ENCODE measurements at regions not wholly inside any gene's neighbourhood (a gene's known extent, or its start where the extent isn't known, plus 50 kb on each side); places are given as distances from the start of the nearest gene placed in this dataset.

DNA sequence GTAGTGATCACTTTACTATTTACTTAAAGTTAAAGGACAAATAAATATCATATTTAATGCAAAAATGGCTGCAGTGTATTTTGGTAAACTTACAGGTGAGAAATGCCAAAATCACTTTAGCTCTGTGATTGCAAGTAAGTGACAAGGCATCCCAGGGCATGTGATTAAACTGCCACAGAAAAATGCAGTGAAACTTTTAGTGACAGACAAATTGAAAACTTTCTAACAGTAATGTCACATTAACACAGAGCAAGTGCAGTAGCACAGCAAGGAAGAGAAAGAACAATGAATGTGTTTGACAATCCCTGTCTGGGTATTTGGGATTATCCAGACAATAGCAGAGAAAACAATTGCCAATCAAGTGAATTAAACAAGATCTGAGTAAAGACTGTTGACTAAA lies 606.8 kb downstream of the SLCO4C1 start:
- no peak overlapping the region for H3K4me2 ChIP-seq (ENCODE audit: low read length)
- H3K9ac ChIP-seq (ENCODE audit: low read length): no peak overlapping the region
- H3K36me3 ChIP-seq (ENCODE audit: insufficient read depth, low read length): no peaks in the 10 kb centered on the region
- H4K20me1 ChIP-seq (ENCODE audit: insufficient read depth): no peaks in the 10 kb centered on the region
- no peaks in the 10 kb centered on the region for H3K9me2 ChIP-seq (ENCODE audit: insufficient read depth, low read length)
- no peak overlapping the region for H2AFZ ChIP-seq (ENCODE audit: low read depth, low read length)
- H3K27me3 ChIP-seq (ENCODE audit: insufficient read depth, low read depth, low read length): no peaks in the 10 kb centered on the region
- no peak overlapping the region for H3K4me3 ChIP-seq (ENCODE audit: low read length)
- H3K9me3 ChIP-seq (ENCODE audit: low read length): no peaks in the 10 kb centered on the region
- TF ChIP-seq RAD21 (conservative IDR thresholded peaks at IDR 0.05) (no peak), MXI1 (conservative IDR thresholded peaks at IDR 0.05; ENCODE audit: poor library complexity, severe bottlenecking) (no peak), TAF1 (IDR thresholded peaks at IDR 0.05; ENCODE audit: low read depth) (no peak), EP300 (conservative IDR thresholded peaks at IDR 0.05; ENCODE audit: poor library complexity, severe bottlenecking) (peak; percentile 95), POLR2AphosphoS5 (IDR thresholded peaks at IDR 0.05) (peak; percentile 53)
- TF ChIP-seq, protein P1, sequence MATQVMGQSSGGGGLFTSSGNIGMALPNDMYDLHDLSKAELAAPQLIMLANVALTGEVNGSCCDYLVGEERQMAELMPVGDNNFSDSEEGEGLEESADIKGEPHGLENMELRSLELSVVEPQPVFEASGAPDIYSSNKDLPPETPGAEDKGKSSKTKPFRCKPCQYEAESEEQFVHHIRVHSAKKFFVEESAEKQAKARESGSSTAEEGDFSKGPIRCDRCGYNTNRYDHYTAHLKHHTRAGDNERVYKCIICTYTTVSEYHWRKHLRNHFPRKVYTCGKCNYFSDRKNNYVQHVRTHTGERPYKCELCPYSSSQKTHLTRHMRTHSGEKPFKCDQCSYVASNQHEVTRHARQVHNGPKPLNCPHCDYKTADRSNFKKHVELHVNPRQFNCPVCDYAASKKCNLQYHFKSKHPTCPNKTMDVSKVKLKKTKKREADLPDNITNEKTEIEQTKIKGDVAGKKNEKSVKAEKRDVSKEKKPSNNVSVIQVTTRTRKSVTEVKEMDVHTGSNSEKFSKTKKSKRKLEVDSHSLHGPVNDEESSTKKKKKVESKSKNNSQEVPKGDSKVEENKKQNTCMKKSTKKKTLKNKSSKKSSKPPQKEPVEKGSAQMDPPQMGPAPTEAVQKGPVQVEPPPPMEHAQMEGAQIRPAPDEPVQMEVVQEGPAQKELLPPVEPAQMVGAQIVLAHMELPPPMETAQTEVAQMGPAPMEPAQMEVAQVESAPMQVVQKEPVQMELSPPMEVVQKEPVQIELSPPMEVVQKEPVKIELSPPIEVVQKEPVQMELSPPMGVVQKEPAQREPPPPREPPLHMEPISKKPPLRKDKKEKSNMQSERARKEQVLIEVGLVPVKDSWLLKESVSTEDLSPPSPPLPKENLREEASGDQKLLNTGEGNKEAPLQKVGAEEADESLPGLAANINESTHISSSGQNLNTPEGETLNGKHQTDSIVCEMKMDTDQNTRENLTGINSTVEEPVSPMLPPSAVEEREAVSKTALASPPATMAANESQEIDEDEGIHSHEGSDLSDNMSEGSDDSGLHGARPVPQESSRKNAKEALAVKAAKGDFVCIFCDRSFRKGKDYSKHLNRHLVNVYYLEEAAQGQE (IDR thresholded peaks at IDR 0.05; ENCODE audit: borderline replicate concordance): no peak
- no peaks in the 10 kb centered on the region for H3F3A ChIP-seq (ENCODE audit: insufficient read depth, low read length, poor library complexity, severe bottlenecking)
- H3K27ac ChIP-seq (ENCODE audit: low read length): no peak overlapping the region
- no peaks in the 10 kb centered on the region for H3K79me2 ChIP-seq (replicated peaks; ENCODE audit: insufficient read depth, low read length)

DNA sequence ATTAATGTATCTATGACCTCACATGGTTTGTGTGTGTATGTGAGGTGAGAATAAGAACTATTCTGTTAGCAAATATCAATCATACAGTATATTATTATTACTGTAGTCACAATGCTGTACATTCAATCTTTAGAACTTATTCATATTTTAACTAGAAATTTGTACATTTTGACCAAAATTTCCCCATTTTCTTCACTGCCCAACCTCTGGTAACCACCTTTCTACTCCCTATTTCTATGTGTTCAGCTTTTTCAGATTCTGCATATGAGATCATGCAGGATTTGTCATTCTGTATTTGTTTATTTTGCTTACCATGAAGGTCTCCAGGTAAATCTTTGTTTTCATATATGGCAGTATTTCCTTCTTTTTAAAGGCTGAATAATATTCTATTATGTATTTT lies 607.9 kb downstream of the SLCO4C1 start:
- H4K20me1 ChIP-seq (ENCODE audit: insufficient read depth): no peaks in the 10 kb centered on the region
- H3K36me3 ChIP-seq (ENCODE audit: insufficient read depth, low read length): no peaks in the 10 kb centered on the region
- H3K9me3 ChIP-seq (ENCODE audit: low read length): no peaks in the 10 kb centered on the region
- H3K4me3 ChIP-seq (ENCODE audit: low read length): no peak overlapping the region
- H3F3A ChIP-seq (ENCODE audit: insufficient read depth, low read length, poor library complexity, severe bottlenecking): no peaks in the 10 kb centered on the region
- H2AFZ ChIP-seq (ENCODE audit: low read depth, low read length): no peak overlapping the region
- H3K27me3 ChIP-seq (ENCODE audit: insufficient read depth, low read depth, low read length): no peaks in the 10 kb centered on the region
- H3K79me2 ChIP-seq (replicated peaks; ENCODE audit: insufficient read depth, low read length): no peaks in the 10 kb centered on the region
- no peaks in the 10 kb centered on the region for H3K9me2 ChIP-seq (ENCODE audit: insufficient read depth, low read length)
- H3K27ac ChIP-seq (ENCODE audit: low read length): no peak overlapping the region
- H3K9ac ChIP-seq (ENCODE audit: low read length): no peak overlapping the region
- TF ChIP-seq TAF1 (IDR thresholded peaks at IDR 0.05; ENCODE audit: low read depth) (no peak), POLR2AphosphoS5 (IDR thresholded peaks at IDR 0.05) (no peak), RAD21 (conservative IDR thresholded peaks at IDR 0.05) (no peak), MXI1 (conservative IDR thresholded peaks at IDR 0.05; ENCODE audit: poor library complexity, severe bottlenecking) (no peak), SMC3 (conservative IDR thresholded peaks at IDR 0.05; ENCODE audit: poor library complexity) (no peak), EP300 (conservative IDR thresholded peaks at IDR 0.05; ENCODE audit: poor library complexity, severe bottlenecking) (no peak), EZH2 (IDR thresholded peaks at IDR 0.05; ENCODE audit: borderline replicate concordance, insufficient read depth, low read length, poor library complexity, severe bottlenecking) (no peak)
- TF ChIP-seq, protein P2, sequence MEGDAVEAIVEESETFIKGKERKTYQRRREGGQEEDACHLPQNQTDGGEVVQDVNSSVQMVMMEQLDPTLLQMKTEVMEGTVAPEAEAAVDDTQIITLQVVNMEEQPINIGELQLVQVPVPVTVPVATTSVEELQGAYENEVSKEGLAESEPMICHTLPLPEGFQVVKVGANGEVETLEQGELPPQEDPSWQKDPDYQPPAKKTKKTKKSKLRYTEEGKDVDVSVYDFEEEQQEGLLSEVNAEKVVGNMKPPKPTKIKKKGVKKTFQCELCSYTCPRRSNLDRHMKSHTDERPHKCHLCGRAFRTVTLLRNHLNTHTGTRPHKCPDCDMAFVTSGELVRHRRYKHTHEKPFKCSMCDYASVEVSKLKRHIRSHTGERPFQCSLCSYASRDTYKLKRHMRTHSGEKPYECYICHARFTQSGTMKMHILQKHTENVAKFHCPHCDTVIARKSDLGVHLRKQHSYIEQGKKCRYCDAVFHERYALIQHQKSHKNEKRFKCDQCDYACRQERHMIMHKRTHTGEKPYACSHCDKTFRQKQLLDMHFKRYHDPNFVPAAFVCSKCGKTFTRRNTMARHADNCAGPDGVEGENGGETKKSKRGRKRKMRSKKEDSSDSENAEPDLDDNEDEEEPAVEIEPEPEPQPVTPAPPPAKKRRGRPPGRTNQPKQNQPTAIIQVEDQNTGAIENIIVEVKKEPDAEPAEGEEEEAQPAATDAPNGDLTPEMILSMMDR (IDR thresholded peaks at IDR 0.05; ENCODE audit: poor library complexity, severe bottlenecking): no peak
- TF ChIP-seq, protein P1 (IDR thresholded peaks at IDR 0.05; ENCODE audit: borderline replicate concordance): no peak
- H3K4me2 ChIP-seq (ENCODE audit: low read length): no peak overlapping the region
